Nephron (organoid): ENCODE measurements at regions not wholly inside any gene's neighbourhood (a gene's known extent, or its start where the extent isn't known, plus 50 kb on each side); places are given as distances from the start of the nearest gene placed in this dataset.

Experiments used
- H3K27ac Mint-ChIP-seq, 3 experiments: 2 replicates each; pipeline ENCODE4 v1.8.0; 2020; ENCODE audit warnings: mixed read lengths in 3 of 3, mild to moderate bottlenecking in 2 of 3, moderate library complexity in 1 of 3
- H3K27me3 Mint-ChIP-seq: 2 replicates; pipeline ENCODE4 v1.8.0; 2021; ENCODE audit warnings: low read depth, mild to moderate bottlenecking, moderate library complexity, mixed read lengths
- H3K36me3 Mint-ChIP-seq: 2 replicates; pipeline ENCODE4 v1.8.0; 2020; ENCODE audit warnings: low read depth, mixed read lengths
- H3K4me1 Mint-ChIP-seq: 2 replicates; pipeline ENCODE4 v1.8.0; 2020; ENCODE audit warnings: mixed read lengths
- H3K4me3 Mint-ChIP-seq, 3 experiments: 2 replicates each; pipeline ENCODE4 v1.8.0; 2020; ENCODE audit warnings: mild to moderate bottlenecking in 3 of 3, mixed read lengths in 3 of 3, moderate library complexity in 2 of 3
- H3K9me3 Mint-ChIP-seq: 2 replicates; pipeline ENCODE4 v1.8.0; 2020; ENCODE audit warnings: mixed read lengths
- TF ChIP-seq, protein P1 (sequence below), 3 experiments: fragments of 200-600 bp; sonication (generic); IDR thresholded peaks; one replicate each; pipeline ENCODE4 v1.5.0; 2021; ENCODE audit warnings: antibody characterized with exemption in 3 of 3; ENCODE audit not compliant: unreplicated experiment in 3 of 3

DNA sequence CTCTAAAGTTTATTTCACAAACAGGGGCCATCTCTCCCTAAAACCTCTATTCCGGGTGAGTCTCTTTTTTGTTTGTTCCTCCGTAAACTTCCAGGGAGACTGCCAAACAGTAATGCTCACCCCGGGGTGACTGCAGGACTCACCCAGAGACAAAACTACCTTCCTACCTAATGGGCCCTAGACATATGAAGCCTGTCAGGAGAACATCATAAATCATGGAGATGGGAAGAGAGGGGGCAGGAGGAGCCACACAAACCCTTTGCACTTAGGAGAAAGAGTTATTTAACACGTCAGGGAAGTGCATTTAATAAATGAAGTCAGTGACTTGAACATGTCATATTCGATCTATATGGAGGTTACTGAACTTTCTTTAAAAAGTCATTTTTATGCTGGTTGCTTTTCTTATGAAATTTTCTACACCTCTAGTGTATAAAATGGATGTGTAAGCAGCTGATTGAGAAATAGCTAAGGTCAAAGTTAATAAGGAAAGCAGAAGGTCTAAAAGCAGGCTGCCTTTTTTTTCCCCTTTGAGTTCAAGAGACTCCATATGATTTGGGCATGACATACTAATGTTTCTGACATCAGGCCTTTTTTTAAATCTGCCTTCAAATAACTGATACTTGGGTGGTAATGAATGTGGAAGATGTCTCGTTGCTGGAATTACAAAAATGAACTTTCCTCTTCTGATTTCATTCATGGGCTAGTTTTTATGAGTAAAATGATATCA is 286.9 kb upstream of the USP25 start:
- H3K27me3 Mint-ChIP-seq = no peaks in the 10 kb centered on the region
- H3K9me3 Mint-ChIP-seq = peaks cover 7% of the 10 kb centered on the region
- peak overlapping the region; percentile 51 to 91 (median 69) for H3K27ac Mint-ChIP-seq
- H3K36me3 Mint-ChIP-seq = peaks cover 7% of the 10 kb centered on the region
- H3K4me3 Mint-ChIP-seq = peak overlapping the region in 2 of 3 experiments; percentile 32 to 35
- TF ChIP-seq, protein P1, sequence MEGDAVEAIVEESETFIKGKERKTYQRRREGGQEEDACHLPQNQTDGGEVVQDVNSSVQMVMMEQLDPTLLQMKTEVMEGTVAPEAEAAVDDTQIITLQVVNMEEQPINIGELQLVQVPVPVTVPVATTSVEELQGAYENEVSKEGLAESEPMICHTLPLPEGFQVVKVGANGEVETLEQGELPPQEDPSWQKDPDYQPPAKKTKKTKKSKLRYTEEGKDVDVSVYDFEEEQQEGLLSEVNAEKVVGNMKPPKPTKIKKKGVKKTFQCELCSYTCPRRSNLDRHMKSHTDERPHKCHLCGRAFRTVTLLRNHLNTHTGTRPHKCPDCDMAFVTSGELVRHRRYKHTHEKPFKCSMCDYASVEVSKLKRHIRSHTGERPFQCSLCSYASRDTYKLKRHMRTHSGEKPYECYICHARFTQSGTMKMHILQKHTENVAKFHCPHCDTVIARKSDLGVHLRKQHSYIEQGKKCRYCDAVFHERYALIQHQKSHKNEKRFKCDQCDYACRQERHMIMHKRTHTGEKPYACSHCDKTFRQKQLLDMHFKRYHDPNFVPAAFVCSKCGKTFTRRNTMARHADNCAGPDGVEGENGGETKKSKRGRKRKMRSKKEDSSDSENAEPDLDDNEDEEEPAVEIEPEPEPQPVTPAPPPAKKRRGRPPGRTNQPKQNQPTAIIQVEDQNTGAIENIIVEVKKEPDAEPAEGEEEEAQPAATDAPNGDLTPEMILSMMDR (IDR thresholded peaks at IDR 0.05; ENCODE audit: unreplicated experiment in 3 of 3) = no peak
- H3K4me1 Mint-ChIP-seq = peaks cover 40% of the 10 kb centered on the region

DNA sequence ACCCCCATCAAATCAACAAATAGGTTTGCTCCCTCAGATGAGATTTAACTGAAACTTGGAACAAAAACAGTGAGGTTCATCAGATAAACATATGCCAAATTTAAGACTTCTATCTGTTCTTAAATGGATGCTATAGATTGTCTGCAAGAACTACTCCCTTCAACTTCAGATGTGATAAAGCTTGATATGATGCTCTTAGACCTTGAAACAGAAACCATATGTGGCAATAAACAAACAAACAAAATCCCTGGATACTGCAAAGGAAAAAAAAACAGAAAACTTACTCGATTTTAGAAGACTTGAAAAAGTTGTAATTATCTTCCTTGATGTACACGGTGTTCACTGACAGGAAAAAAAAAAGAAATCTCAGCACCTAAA is 286.1 kb upstream of the USP25 start:
- peak overlapping the region in 1 of 3 experiments; percentile 26 for H3K4me3 Mint-ChIP-seq
- TF ChIP-seq, protein P1 (IDR thresholded peaks at IDR 0.05; ENCODE audit: unreplicated experiment in 3 of 3) = no peak
- H3K9me3 Mint-ChIP-seq = peaks cover 11% of the 10 kb centered on the region
- peaks cover 7% of the 10 kb centered on the region for H3K36me3 Mint-ChIP-seq
- peak overlapping the region; percentile 51 to 91 (median 69) for H3K27ac Mint-ChIP-seq
- no peaks in the 10 kb centered on the region for H3K27me3 Mint-ChIP-seq
- H3K4me1 Mint-ChIP-seq = peaks cover 37% of the 10 kb centered on the region

DNA sequence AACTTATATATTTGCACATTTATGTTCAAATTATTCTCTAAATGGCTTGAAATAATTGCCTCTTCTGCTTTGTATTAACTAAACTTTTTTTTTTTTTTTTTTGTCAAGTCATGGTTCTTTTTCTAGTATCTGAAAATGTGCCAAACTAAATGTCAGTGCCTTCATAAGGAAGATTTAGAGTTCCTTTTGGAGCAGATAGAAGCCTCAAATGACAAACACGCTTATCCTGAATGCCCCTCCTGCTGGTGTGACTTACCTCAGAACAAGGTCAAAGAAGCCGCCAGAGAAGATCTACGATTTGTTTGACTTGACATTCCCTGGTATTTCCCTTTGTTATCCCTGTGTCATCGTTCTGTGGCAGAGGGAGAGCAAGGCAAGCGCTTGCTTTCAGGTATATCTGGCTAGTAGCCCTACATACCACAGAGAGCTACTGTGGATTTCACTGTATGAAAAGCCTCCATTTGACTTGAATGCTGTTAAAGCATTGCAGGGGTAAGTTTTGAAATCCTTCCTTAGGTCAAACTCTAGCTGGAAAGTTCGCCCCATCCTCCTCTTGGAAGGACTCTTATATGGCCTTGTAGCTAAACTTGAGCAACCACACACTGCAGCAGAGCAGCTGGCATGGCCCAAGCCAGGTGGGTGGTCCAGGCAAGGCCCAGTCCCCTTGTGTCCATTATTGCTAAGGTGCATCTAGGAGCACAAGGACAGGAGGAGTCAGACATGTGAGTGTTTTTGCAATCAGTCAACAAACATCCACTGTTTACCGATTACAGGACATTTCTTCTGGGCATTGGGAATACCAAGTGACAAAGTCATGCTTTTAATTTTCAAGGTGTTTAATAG is 285.4 kb upstream of the USP25 start:
- no peaks in the 10 kb centered on the region for H3K27me3 Mint-ChIP-seq
- peaks cover 7% of the 10 kb centered on the region for H3K36me3 Mint-ChIP-seq
- peak overlapping the region; percentile 51 to 91 (median 69) for H3K27ac Mint-ChIP-seq
- peaks cover 18% of the 10 kb centered on the region for H3K9me3 Mint-ChIP-seq
- peaks cover 37% of the 10 kb centered on the region for H3K4me1 Mint-ChIP-seq
- peak overlapping the region in 1 of 3 experiments; percentile 26 for H3K4me3 Mint-ChIP-seq
- TF ChIP-seq, protein P1 (IDR thresholded peaks at IDR 0.05; ENCODE audit: unreplicated experiment in 3 of 3) = no peak

DNA sequence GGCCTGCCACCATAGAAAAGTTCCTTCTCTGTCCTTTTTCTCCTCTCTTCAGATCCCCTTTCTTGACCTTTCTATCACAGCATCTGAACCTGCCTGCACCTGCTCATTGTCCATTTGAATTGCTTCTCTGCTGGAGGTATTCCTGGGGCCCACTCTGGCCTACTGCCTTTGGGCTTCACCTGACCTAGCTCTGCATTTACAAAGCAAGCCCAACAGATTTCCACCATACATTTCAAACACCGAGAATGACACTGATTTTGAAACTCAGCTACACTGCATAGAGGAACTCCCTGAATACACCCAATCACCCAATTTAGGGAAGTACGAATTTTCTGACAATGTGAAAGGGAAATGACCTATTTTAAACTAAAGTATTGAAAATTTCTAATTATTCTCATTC is 284.5 kb upstream of the USP25 start:
- H3K4me1 Mint-ChIP-seq = peaks cover 37% of the 10 kb centered on the region
- H3K27me3 Mint-ChIP-seq = no peaks in the 10 kb centered on the region
- TF ChIP-seq, protein P1 (IDR thresholded peaks at IDR 0.05; ENCODE audit: unreplicated experiment in 3 of 3) = no peak
- H3K27ac Mint-ChIP-seq = peak overlapping the region in 2 of 3 experiments; percentile 15 to 91
- H3K4me3 Mint-ChIP-seq = no peak overlapping the region
- peaks cover 7% of the 10 kb centered on the region for H3K36me3 Mint-ChIP-seq
- peaks cover 25% of the 10 kb centered on the region for H3K9me3 Mint-ChIP-seq

DNA sequence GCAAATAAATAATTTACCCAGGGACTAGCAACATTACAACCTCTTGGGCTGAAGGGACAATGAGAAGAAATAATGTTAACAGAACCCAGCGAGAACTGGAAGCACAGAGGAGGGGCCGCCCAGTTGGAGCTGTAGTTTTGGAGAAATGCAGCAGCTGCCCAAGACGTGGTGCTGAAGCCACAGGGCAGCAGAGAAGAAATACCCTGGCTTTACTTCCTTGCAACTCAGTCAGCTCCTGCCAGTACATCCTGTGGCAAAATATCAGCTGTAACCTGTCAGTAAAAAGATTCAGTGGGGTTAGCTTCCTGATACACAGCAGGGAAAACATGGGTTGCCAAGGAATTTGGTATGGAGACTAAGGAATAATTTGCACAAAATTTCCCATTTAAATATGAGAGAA is 283.6 kb upstream of the USP25 start:
- H3K4me3 Mint-ChIP-seq = no peak overlapping the region
- H3K27me3 Mint-ChIP-seq = no peaks in the 10 kb centered on the region
- TF ChIP-seq, protein P1 (IDR thresholded peaks at IDR 0.05; ENCODE audit: unreplicated experiment in 3 of 3) = no peak
- peak overlapping the region in 1 of 3 experiments; percentile 75 for H3K27ac Mint-ChIP-seq
- peaks cover 30% of the 10 kb centered on the region for H3K9me3 Mint-ChIP-seq
- peaks cover 8% of the 10 kb centered on the region for H3K36me3 Mint-ChIP-seq
- peaks cover 33% of the 10 kb centered on the region for H3K4me1 Mint-ChIP-seq
